Fibroblast of upper back skin (primary cell): ENCODE measurements at regions not wholly inside any gene's neighbourhood (a gene's known extent, or its start where the extent isn't known, plus 50 kb on each side); places are given as distances from the start of the nearest gene placed in this dataset.
"Not testable (repeated sequence)": the region's sequence is repeated elsewhere in the genome, so short reads cannot be mapped to it uniquely, and the experiment has no call there.

ENCODE experiments used
- DNase-seq: peaks from one replicate; pipeline ENCODE4 v3.0.0-alpha.2; 2013

DNA sequence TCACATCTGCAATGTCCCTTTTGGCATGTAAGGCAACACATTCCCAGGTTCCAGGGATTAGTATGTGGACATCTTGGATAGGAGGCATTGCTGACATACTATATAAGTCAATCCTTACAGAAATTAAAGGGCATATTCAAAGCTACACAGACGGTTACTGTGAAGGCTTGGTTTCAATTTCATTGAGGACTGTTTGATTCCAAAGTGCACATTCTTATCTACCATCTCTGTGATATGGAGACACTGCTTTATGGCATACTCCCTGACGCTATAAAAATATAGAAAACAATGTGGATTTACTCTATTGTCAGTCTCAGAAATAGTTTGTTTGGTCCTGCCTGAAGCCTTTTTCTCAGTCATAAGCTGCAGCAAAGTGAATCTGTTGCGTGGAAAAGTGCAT is 1486.7 kb downstream of the FAM181B start:
- no peak for DNase-seq

DNA sequence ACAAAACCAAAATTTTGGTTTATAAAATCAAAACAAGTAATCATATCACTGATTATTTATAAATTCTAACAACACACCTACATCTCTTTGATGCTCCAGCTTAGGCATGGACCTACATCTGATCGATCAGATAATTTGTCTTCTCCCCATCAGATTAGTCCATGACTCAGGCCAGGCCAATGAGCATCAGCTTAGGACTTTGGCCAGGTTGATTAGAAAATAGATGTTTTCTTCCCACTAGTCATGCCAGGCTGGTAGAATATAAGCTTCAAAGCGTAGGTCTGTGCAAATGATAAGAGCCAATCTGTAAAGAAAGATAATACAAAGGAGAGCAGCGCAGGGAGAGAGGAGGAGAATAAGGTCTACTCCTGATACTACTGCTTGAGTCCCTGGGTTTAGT is 1487.9 kb downstream of the FAM181B start:
- no peak for DNase-seq

DNA sequence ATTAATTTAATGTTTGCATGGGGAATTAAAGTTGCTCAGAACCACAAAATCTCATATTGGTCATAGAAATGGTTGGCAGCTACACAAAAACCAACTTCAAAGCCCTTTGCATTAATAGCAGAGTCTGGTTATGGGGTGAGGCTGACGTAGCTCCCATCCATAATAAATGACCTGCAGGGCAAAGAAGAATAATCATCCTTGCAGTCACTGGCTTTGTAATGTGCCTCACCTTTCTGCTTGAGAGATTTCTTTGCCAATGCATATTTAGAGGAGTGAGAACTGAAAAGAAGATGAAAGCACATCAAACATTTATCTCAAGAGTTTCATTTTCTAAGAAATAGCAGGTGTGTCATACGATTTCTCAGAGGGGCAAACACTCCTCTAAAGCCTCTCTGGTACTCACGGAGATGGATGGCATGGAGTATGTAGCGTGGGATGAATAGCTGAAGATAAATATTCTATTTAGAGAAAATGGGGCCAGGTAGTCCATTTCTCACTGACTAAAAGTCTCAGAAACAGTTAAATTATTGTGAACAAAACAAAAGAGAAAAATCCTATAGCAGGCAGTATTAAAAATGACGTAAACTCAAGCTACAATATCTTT is 1491.9 kb downstream of the FAM181B start:
- DNase-seq = no peak

DNA sequence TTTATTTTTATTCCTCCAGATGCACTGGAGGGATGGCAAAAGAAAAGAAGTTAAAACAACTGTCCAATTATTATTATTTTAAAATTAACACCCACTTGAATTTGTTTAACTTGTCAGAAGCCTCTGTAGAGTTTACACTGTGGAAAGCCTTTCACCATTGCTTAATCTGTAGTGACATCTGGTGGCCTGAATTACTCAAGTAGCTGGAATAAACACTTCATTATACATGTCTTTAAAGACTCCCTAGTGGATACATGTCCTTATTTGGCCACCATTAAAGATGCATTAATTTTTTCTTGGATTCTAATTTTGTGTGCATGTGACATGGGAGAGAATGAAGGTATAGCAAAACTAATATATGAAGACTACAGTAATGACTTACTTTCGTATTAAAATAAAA is 1496.5 kb downstream of the FAM181B start:
- peak; percentile 28 for DNase-seq

DNA sequence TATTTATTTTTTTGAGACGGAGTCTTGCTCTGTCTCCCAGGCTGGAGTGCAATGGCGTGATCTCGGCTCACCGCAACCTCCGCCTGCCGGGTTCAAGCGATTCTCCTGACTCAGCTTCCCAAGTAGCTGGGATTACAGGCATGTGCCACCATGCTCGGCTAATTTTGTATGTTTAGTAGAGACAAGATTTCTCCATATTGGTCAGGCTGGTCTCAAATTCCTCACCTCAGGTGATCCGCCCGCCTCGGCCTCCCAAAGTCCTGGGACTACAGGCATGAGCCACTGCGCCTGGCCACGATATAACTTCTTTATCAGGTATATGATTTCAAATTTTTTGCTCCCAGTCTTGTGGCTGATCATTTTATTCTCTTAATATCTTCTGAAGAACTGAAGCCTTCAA is 1506.3 kb downstream of the FAM181B start:
- not testable (repeated sequence) for DNase-seq

DNA sequence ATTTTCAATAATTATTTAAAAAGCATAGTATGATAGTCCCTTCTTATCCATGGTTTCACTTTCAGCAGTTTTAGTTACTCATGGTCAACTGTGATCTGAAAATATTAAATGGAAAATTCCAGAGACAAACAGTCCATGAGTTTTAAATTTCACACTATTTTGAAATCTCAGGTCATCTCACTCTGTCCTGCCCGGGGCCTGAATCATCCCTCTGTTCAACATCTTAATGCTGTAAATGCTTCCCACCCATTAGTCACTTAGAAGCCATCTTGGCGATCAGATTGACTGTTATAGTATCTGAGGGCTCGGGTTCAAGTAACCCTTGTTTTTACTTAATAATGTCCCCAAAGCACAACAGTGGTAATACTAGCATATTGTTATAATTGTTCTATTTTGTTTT is 1509.3 kb downstream of the FAM181B start:
- no peak for DNase-seq

DNA sequence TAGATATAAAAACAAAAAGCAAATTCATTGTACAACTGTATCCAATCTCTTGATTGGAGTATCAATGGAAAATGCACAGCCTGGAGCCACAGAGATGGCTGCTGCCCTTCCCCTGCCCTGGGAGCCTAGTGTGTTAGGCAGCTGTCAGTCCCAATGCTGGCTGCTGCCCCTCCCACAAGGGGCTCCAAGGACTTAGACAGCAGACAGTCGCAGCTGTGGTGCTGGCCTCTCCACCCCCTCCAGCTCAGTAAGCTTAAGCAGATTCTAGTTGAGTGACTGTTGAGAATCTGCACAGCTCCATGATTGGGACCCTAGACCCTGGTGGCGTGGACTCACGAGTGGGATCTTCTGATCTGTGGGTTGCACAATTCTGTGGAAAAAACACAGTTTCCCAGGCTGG is 1511.2 kb downstream of the FAM181B start:
- no peak for DNase-seq

DNA sequence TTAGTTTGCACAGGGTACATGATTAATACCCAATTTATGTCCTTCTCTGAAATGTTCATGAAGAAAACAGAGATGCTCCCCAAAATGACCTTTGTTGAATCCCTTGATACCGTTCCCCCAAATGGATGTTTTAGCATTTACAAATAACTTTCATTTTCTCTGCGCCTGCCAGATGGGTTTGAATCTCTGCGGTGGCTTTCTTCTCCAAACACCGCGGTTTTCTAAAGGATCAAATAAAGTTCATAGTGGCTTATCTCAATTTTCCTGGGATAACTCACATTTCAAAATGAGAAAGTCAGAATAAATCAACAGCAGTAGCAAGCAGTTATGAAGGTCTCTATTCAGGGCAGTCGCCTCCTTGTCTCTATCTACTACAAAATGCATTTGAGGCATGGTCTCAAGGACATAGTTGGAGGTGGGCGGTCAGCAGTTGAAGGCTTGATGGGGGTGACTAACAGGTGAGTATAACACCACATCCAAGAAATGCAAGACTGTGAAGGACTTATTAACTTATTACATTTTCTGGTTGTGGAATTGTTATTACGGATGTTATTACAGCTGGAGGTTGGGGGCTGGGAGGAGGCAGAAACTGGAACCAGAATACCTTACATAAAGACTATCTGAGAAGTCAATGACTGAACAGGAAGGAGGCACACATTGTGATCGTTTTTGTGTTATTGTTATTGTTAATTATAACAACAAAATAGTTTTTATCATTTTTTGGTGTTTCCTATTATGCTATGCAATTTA is 1513.3 kb downstream of the FAM181B start:
- no peak for DNase-seq

DNA sequence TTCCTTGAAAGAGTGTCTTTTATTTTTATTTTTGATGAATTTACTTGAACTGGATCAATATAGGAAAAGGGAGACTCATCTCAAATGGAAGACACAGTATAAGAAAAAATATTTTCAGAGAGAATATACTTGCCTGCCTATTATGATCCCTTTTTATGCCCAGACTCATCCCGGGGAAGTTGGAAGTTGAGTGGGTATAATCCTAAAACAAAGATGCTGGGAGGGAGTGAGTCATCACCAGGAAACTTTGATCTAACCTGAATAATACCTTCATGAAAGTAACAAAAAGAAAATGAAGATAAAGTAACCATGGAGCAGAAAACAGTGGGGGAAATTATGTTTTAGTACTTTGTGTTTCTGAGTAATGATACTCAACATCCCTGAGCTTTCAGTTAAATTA is 1514.0 kb downstream of the FAM181B start:
- no peak for DNase-seq

DNA sequence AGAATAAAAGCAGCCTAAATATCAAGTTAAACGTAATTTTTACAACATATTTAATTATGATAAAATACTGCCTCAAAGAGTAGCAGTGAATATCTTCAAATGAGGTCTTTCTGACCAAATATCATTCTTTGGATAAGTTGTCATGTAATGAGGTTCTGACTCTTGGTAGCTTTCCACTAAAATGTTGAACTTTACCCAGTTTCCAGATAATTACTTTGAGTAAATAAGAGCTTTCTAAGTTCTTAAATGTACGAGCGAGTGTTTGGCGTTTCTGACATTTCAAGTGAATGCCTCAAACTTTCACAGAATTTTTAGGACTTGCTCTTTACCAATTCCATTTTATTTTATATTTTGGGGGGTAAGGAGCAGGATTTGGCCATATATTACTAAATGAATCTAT is 1515.2 kb downstream of the FAM181B start:
- DNase-seq = no peak

DNA sequence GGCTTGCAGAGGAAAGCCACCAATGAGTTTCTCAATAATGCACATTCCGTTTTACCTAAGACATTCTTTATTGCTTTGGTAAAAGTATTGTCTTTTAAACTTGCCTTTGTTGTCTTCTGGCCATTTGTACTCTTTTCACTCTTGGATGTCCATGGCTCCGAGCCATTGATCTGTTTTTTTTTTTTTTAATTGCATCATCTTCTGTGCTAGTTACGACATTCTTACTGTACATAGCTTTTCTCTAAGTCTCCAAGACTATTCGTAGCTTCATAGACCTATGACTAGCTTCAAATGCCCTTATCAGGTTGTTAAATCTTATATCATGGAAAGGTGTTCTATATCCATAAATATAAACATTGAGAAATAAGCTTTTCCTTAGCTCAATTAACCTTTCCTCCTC is 1522.6 kb downstream of the FAM181B start:
- no peak for DNase-seq

DNA sequence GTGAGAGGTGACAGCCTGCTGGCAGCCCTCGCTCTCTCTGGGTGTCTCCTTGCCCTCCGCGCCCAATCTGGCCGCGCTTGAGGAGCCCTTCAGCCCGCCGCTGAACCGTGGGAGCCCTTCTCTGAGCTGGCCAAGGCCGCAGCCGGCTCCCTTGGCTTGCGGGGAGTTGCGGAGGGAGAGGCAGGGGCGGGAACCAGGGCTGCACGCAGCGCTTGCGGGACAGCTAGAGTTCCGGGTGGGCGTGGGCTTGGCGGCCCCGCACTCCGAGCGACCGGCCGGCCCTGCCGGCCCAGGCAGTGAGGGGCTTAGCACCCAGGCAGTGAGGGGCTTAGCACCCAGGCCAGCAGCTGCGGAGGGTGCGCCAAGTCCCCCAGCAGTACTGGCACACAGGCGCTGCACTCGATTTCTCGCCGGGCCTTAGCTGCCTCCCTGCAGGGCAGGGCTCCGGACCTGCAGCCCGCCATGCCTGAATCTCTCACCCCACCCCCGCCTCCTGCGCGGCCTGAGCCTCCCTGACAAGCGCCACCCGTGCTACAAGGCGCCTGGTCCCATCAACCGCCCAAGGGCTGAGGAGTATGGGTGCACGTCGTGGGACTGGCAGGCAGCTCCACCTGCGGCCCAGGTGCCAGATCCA is 1526.1 kb downstream of the FAM181B start:
- no peak for DNase-seq

DNA sequence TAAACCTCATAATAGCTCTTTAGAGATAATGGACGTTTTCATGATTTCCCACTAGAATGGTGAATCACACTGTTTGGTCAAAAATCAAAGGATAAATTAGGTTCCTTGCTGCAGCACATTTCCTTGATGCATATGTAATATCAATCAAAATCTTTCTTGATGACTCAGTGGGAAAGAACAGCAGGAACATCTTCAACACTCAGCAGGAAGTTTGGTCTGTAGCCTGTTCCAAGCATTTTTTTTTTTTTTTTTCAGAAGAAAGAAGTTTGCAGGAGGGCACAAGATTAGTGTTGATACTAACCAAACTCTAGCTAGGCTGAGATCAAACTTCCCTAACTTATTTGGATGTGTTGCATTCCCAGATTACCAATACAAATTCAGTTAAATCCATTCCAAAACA is 1529.8 kb downstream of the FAM181B start:
- peak; percentile 1 for DNase-seq

DNA sequence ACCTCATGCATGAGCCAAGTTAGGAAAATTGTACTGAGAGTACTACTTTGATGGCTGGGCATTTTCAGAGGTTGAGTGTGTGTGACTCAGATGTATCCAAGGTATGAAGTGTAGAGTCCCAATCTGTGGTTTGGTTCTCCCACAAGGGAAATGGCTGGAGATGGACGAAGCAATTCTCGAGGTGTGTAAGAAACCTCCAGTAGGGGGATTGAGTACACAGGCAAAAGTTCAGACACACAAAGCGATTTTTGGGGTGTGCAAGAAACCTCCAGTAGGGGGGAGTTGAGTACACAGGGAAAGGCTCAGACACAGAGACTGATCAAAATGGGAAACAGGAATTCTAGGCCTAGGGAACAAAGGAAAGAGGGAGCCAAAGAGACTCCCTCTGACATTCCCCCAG is 1536.3 kb downstream of the FAM181B start:
- no peak for DNase-seq

DNA sequence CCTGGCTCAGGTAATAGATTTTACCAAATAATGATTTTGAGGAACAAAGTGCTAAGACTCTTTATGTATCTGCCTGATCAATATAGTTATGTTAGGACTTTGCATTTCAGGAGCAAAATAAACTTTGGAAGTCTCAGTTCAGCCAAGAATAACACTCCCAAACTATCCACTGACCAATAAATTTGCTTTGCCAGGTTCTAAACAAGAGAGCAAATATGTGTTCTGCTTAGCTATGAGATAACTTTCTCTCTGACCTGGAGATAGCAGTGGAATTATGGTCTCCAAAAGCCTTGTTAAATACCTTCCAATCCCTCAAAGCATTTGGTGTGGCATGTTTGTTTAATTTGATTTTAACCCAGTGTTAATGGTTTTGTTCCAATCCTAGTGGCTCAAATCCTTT is 1541.1 kb downstream of the FAM181B start:
- no peak for DNase-seq

DNA sequence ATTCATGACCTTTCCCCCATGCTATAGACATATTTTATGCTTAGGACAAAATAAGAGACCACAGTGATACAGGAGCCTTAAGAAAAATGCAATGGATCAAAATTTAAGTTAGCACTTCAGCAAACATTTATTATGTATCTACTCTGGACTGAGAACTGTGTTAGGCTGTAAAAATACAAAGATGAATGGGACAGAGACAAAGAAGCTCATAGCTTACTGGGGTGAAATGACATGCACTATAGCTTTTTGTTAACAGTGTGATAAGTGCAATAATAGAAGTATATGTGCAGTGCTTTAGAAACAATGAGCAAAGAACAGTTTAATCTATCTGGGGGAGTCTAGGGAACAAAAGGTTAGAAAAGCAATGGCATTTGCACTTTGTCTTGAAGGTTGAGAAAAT is 1543.1 kb downstream of the FAM181B start:
- DNase-seq = no peak

DNA sequence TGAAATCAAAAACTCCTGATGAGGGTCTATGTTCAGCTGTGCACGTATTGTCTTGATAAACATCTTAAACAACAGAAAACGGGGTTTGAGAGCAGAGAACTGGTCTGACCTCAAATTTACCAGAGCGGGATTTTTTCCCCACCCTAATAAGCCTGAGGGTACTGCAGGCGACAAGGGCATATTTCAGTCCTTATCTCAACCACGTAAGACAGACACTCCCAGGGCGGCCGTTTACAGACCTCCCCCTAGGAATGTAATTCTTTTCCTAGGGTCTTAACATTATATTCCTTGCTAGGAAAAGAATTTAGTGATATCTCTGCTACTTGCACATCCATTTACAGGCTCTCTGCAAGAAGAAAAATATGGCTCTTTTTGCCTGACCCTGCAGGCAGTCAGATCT is 1546.6 kb downstream of the FAM181B start:
- DNase-seq = not testable (repeated sequence)

DNA sequence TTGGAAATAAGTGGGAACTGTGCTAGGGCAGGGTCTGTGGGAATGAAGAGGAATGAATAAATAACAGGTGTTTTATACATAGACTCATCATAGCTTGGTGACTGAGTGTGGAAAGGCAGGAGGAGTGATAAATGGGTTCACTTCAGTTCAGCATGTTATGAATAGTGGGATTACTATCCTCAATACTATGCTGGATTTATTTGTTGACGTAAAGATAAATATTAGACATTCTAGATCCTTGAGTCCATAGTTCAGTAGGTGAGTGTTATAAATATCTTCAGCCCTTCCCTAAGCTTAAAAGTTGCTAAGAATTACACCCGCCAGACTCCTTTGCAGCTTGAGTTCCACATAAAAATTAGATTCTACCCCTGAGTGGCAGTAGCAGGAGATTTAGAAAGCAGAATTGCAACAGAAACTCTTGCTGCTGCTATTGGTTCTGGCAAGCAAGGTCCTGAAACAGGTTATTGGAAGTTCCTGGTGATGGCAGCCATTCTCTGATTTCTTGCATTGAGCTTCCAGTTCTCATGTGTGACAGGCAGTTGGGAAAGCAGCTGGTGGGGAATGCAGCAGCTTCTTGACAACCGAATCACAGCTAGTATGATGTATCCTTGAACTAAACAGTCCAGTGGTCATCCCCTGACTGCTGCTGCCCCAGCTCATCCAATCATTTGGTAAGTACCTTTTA is 1558.9 kb downstream of the FAM181B start:
- DNase-seq = no peak

DNA sequence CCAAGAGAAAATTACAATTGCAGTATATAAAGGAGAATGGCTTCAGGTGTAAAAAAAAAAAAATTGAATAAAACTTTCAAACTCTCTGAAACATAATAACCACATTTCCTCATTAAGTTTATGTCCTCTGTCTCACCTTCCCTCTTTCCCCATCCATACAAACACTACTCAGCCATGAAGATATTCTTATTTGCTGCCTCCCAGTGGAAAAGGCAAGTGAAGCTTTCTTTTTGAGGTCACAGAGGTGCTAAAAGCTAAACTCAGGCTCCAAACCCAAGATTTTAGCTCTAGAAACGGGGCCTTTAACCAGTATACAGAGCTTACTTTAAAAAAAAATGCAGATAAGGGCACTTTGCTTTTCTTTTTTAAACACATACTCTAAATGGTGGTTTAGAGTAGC is 1568.5 kb downstream of the FAM181B start:
- no peak for DNase-seq

DNA sequence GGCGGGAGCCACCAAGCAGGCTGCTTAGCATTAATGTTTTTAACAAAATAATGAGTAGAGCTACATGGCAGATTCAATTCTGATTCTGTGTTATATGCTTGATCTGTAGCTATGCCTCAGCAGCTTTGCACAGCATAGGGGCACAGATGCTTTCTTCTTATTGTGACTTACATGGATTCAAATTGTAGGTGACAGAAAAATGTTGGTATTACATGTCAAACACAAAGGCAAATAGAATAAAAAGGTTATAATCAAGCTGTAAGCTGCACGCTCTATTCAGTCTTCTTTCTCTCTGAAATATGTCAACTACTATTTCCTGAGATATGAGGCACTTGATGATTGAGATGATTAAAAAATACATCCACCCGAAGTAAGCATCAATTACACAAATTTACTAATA is 1573.8 kb downstream of the FAM181B start:
- no peak for DNase-seq

DNA sequence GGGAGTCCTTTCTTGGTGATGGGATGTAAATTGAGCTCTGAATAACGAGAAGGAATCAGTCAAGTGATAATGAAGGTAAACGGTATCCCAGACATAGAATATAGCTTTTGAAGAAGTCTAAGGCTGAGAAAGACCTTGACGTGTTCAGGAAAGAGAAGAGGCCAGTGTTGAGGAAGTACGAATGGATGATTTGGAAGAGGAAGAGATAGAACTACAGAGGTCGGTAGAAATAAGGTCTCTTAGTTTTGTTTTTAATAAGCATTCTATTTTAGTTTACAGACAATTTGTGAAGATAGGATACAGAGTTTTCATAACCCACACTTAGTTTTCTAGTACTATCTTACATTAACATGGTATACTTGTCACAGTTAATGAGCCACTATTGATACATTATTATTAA is 1598.1 kb downstream of the FAM181B start:
- DNase-seq = no peak

DNA sequence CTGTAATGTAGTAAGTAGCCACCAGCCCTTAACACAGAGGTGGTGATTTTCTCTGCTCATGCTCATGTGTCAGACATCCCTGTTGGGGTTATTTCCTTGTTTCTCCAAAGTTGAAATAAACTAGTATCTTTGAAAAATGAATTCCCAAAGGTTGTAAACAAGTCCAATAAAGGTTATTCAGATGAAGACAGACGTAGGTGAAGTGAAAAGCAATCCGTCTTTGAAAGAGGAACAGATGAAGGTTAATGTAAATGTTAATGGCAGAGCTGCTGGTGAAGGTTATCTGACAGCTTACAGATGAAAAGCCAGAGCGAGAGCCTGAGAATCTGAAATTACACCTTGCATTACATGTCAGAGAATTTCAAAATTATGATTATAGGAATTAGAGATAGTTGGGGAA is 1604.0 kb downstream of the FAM181B start:
- no peak for DNase-seq

DNA sequence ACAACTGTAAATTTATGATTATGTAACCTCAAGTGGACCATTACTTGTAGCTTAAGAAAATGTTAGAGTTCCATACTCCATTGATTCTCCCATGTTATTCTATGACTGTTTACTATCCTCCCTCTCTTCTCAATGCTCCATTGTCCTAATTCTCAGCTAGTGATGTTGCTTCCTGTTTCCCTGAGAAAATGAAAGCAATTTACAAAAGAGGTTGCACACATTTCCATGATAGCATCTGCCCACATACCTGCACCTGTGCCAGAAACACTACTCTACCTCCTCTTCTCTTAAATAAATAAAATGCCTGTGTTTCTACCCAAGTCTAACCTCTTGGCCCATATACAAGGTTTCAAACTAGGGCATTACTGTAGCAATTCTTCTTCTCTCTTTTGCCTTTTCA is 1620.9 kb downstream of the FAM181B start:
- no peak for DNase-seq

DNA sequence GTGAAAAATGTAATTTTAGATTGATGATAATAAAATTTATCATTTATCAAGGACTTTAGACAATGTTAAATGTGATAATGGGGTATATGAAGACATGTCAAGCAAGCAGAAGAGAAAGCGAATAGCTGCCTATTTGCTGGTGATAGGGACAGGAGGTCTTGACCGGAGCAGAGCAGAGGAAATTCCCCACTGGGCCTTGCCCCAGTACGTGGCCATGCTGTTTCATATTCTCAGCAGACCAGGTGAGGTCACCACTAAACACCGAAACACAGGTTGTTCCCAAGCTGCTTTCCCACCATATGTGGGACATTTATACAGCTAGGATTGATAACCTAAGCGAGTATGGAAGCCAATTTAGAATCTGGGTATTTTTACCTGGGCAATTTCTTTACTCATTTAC is 1629.6 kb downstream of the FAM181B start:
- DNase-seq = no peak
